Psoas muscle (tissue), 7 donors: ENCODE measurements at regions not wholly inside any gene's neighbourhood (a gene's known extent, or its start where the extent isn't known, plus 50 kb on each side); places are given as distances from the start of the nearest gene placed in this dataset.
"Not testable (repeated sequence)": the region's sequence is repeated elsewhere in the genome, so short reads cannot be mapped to it uniquely, and the experiment has no call there.

Experiments used
- ATAC-seq, 4 donors: fragments of 200-7000 bp; cut with Tn5 transposase; one replicate each; pipeline ENCODE4 v1.9.1; 2020; ENCODE audit warnings: moderate library complexity in 3 of 4, mild to moderate bottlenecking in 2 of 4
- DNase-seq, 2 donors: peaks; one replicate each; pipeline ENCODE4 v3.0.0-alpha.2; 2020
- H3K27ac ChIP-seq: fragments of 200-600 bp; one replicate; pipeline ENCODE4 v1.8.0; 2022
- H3K27me3 ChIP-seq, 3 donors: fragments of 200-600 bp in 1 of 3; one replicate each; pipeline versions ENCODE4 v1.6.1 to v1.8.0; 2013 to 2022; ENCODE audit warnings: low read length in 2 of 3, mild to moderate bottlenecking in 2 of 3, moderate library complexity in 1 of 3; ENCODE audit not compliant: insufficient read depth in 3 of 3
- H3K36me3 ChIP-seq, 2 donors: fragments of 200-600 bp in 1 of 2; one replicate each; pipeline versions ENCODE4 v1.6.1 to v1.8.0; 2013 to 2022; ENCODE audit warnings: low read depth in 1 of 2, mild to moderate bottlenecking in 1 of 2, moderate library complexity in 1 of 2; ENCODE audit not compliant: insufficient read depth in 1 of 2
- H3K4me1 ChIP-seq: fragments of 200-600 bp; one replicate; pipeline ENCODE4 v1.8.0; 2022
- H3K4me3 ChIP-seq: fragments of 200-600 bp; one replicate; pipeline ENCODE4 v1.8.0; 2022; ENCODE audit warnings: mild to moderate bottlenecking
- H3K9me3 ChIP-seq: fragments of 200-600 bp; one replicate; pipeline ENCODE4 v1.8.0; 2022
- WGBS, 3 donors: extraction: QIAGEN DNeasy Blood & Tissue Kit; methylation state at CpG; one replicate each; pipeline versions ENCODE4 v1.1.6 to v1.1.7; 2013; 5-methylcytosine and 5-hydroxymethylcytosine counted together
- intact Hi-C, 2 donors: fragments of 100-400 bp; cut with DNase I; formaldehyde crosslinking; loops; one replicate each; pipeline versions ENCODE4 v1.11.0 to v1.14.2; 2022
- TF ChIP-seq, protein P1 (sequence below): fragments of 200-600 bp; IDR thresholded peaks from one replicate; pipeline ENCODE4 v1.8.0; 2022; ENCODE audit warnings: antibody characterized with exemption
- donor health status: healthy with polysubstance abuse.
- donor health status: DM: no; HTN: no; CAD: no; lungs with moderate emphysema.
- donor health status: Bipolar disorder and iron deficiency.
- donor health status: healthy.
- donor health status: DM: yes; HTN: yes; CAD: no.
- donor health status: DM: no; HTN: no; CAD: no.
- donor health status: DM: yes; HTN: yes; CAD: no.

DNA sequence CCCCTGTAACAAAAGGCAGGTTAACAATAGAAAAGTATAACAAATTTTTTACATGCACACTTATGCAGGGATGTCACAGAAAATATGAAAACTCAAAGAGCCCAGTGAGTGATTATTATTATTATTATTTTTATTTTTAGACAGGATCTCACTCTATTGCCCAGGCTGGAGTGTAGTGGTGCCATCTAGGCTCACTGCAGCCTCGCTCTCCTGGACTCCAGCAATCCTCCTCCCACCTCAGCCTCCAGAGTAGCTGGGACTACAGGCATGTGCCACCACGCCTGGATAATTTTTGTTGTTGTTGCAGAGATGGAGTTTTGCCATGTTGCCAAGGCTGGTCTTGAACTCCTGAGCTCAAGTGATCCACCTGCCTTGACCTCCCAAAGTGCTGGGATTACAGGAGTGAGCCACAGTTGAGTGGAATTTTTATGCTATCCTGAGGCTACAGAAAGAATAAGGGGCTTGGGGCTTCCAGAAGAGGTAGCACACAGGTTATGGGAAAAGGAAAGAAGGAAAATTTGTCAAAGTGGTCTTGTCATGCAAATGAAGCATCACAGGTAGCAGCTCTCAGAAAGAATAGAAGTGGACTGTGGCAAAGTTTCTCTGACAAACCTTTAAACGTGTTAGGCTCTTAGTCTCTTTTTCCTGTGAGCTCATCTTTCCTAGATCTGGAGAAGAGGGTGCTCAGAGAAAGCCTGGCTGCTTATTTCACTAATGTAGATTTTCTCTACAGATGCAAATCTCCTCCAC, 87.7 kb upstream of the LSM14A start:
- Histone ChIP-seq H3K27ac (no peak overlapping the region), H3K4me3 (no peak overlapping the region), H3K27me3 (no peaks in the 10 kb centered on the region), H3K4me1 (no peaks in the 10 kb centered on the region), H3K36me3 (no peaks in the 10 kb centered on the region), H3K9me3 (no peaks in the 10 kb centered on the region)
- 42 to 51% (median 49%) methylated on average over 3 of the region's 3 CpGs for WGBS, 3 donors
- TF ChIP-seq, protein P1, sequence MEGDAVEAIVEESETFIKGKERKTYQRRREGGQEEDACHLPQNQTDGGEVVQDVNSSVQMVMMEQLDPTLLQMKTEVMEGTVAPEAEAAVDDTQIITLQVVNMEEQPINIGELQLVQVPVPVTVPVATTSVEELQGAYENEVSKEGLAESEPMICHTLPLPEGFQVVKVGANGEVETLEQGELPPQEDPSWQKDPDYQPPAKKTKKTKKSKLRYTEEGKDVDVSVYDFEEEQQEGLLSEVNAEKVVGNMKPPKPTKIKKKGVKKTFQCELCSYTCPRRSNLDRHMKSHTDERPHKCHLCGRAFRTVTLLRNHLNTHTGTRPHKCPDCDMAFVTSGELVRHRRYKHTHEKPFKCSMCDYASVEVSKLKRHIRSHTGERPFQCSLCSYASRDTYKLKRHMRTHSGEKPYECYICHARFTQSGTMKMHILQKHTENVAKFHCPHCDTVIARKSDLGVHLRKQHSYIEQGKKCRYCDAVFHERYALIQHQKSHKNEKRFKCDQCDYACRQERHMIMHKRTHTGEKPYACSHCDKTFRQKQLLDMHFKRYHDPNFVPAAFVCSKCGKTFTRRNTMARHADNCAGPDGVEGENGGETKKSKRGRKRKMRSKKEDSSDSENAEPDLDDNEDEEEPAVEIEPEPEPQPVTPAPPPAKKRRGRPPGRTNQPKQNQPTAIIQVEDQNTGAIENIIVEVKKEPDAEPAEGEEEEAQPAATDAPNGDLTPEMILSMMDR, result no peak
- DNase-seq, result no peak
- ATAC-seq, result no peak
- intact Hi-C loops, result no loop called here

DNA sequence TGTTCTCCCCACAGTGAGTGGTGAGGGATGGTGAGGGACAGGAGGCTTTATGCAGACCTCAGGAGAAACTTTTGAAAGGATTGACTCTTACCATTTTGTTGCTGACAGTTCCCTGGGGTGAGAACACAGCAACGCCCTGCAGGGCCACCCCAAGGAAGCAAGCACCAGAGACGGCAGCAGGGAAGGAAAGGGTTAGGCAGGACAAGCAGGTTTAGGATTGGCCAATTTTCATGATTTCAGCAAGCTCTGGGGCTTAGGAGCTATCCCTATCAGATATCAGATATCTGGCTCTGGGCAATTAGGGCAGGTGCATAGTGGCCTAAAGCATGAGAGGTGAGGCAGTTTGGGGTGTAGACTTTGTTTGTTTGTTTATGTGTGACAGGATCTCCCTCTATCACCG, 87.0 kb upstream of the LSM14A start:
- no peak overlapping the region for H3K4me3 ChIP-seq
- H3K9me3 ChIP-seq, result no peaks in the 10 kb centered on the region
- TF ChIP-seq, protein P1, result no peak
- intact Hi-C loops, result no loop called here
- WGBS, 3 donors, result 31 to 37% (median 33%) methylated on average over 3 of the region's 3 CpGs
- ATAC-seq, result no peak
- no peaks in the 10 kb centered on the region for H3K36me3 ChIP-seq
- DNase-seq, result no peak
- no peak overlapping the region for H3K27ac ChIP-seq
- H3K27me3 ChIP-seq, result peaks cover 0 to under 1% (median 0%) of the 10 kb centered on the region in 3 donors
- no peaks in the 10 kb centered on the region for H3K4me1 ChIP-seq

DNA sequence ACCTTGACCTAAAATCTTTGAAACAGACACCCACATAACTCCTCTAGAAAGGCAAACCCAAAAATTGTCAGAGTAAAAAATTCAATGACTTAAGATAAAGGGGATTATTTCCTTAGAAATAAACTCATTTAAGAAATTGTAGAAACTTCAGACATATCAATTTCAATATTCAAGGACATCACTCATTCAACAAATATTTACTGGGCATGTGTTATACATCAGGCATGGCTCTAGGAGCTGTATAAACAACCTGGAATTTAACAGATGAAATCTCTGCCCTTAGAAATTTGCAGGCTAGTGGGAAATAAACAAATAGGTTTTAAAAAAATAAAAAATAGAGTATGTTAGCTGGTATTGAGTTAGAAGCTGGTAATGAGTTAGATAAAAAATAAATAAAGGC, 84.0 kb upstream of the LSM14A start:
- no peak overlapping the region for H3K27ac ChIP-seq
- no peak overlapping the region for H3K4me3 ChIP-seq
- H3K36me3 ChIP-seq, result no peaks in the 10 kb centered on the region
- TF ChIP-seq, protein P1, result no peak
- no peak for ATAC-seq
- no peaks in the 10 kb centered on the region for H3K9me3 ChIP-seq
- H3K4me1 ChIP-seq, result no peaks in the 10 kb centered on the region
- no peak for DNase-seq
- peaks cover 0 to 4% (median 0%) of the 10 kb centered on the region in 3 donors for H3K27me3 ChIP-seq
- intact Hi-C loops, result no loop called here

DNA sequence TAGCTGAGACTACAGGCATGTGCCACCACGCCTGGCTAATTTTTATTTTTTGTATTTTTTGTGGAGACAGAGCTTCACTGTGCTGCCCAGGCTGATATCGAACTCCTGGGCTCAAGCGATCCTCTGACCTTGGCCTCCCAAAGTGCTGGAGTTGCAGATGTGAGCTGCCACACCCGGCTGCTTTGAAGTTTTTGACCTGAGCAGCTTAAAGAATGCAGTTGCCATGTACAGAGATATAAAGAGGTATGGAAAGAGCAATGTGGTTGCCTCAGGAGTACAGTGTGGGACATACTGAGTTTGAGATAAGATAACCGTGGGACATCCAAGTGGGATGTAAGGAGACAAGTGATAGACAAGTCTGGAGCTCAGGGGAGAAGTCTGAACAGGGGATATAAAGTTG, 82.7 kb upstream of the LSM14A start:
- H3K4me3 ChIP-seq, result no peak overlapping the region
- H3K4me1 ChIP-seq, result no peaks in the 10 kb centered on the region
- no peak overlapping the region for H3K27ac ChIP-seq
- no peak for DNase-seq
- no peak for ATAC-seq
- TF ChIP-seq, protein P1, result no peak
- peaks cover 0 to 4% (median 0%) of the 10 kb centered on the region in 3 donors for H3K27me3 ChIP-seq
- H3K36me3 ChIP-seq, result no peaks in the 10 kb centered on the region
- H3K9me3 ChIP-seq, result no peaks in the 10 kb centered on the region
- intact Hi-C loops, result no loop called here
- 81 to 84% (median 83%) methylated on average over 5 of the region's 5 CpGs for WGBS, 3 donors

DNA sequence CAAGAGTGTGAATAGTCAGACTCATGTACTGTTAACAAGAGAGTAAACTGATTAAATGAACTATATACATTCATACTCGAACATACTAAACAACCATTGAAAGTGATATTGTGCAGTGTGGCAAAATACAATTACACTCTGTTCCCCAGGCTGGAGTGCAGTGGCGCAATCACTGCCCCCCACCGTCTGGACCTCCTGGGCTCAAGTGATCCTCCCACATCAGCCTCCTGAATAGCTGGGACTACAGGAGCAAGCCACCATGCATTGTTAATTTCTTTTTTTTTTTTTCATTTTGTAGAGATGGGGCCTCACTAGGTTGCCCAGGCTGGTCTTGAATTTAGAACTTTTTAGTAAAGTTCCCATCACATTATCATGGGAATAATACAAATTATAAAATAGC, 77.3 kb upstream of the LSM14A start:
- Histone ChIP-seq H3K27me3 (peaks cover 0 to 4% (median 0%) of the 10 kb centered on the region in 3 donors), H3K27ac (no peak overlapping the region), H3K4me1 (peaks cover 3% of the 10 kb centered on the region), H3K36me3 (no peaks in the 10 kb centered on the region), H3K9me3 (no peaks in the 10 kb centered on the region), H3K4me3 (no peak overlapping the region)
- intact Hi-C loops, result loop anchor here (2.0 to 5.0 kb wide), 2 partner anchors 316 to 318 kb away; no protein-coding TSS in a partner anchor
- TF ChIP-seq, protein P1, result no peak
- WGBS, 3 donors, result 75 to 80% (median 78%) methylated on average over 3 of the region's 3 CpGs
- ATAC-seq (no peak), DNase-seq (no peak)

DNA sequence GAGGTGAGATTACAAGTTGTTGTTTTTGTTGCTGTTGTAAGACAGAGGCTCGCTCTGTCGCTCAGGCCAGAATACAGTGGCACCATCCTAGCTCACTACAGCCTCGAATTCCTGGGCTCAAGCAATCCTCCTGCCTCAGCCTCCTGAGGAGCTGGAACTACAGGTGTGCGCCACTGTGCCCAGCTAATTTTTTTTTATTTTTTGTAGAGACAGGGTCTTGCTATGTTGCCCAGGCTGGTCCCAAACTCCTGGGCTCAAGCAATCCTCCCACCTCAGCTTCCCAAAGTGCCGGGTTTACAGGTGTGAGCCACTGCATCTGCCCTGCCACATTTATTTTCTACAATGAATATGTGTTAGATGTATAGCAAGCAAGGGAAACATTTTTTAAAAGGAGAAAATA, 76.9 kb upstream of the LSM14A start:
- intact Hi-C loops, result loop anchor here in 1 of 2 donors (2.0 kb wide), 1 partner anchor 317 kb away; no protein-coding TSS in a partner anchor
- H3K27me3 ChIP-seq, DNase-seq, H3K9me3 ChIP-seq, H3K4me1 ChIP-seq, H3K36me3 ChIP-seq, ATAC-seq, H3K4me3 ChIP-seq, H3K27ac ChIP-seq: not testable (repeated sequence)
- WGBS, 3 donors, result 90 to 96% (median 93%) methylated on average over 5 of the region's 5 CpGs
